ENCODE measurements at regions not wholly inside any gene's neighbourhood (a gene's known extent, or its start where the extent isn't known, plus 50 kb on each side); places are given as distances from the start of the nearest gene placed in this dataset.

DNA sequence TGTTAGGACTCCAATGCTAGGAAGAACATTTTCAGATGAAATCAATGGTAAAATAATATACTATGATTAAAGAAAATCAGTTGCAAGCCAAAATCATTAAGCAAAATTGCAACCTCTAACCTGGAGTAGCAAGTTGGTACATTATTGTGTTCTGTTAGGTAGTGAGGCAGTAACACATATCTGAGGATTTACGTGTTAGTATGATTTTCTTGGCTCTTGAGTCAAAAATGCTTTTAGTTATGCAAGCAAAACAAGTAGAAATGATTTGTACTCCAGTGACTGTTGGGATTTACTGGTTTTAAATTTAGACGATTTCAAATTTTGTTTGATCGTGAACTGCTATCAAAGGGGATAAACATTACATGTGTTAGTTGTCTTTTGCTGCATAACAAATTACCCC is 293.0 kb upstream of the BTBD3 start:
- ATAC-seq (no peak), DNase-seq (no peak)
- TF ChIP-seq, protein P1, sequence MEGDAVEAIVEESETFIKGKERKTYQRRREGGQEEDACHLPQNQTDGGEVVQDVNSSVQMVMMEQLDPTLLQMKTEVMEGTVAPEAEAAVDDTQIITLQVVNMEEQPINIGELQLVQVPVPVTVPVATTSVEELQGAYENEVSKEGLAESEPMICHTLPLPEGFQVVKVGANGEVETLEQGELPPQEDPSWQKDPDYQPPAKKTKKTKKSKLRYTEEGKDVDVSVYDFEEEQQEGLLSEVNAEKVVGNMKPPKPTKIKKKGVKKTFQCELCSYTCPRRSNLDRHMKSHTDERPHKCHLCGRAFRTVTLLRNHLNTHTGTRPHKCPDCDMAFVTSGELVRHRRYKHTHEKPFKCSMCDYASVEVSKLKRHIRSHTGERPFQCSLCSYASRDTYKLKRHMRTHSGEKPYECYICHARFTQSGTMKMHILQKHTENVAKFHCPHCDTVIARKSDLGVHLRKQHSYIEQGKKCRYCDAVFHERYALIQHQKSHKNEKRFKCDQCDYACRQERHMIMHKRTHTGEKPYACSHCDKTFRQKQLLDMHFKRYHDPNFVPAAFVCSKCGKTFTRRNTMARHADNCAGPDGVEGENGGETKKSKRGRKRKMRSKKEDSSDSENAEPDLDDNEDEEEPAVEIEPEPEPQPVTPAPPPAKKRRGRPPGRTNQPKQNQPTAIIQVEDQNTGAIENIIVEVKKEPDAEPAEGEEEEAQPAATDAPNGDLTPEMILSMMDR (IDR thresholded peaks at IDR 0.05): no peak
- H3K9me3 ChIP-seq: no peaks in the 10 kb centered on the region
- H3K4me1 ChIP-seq: no peaks in the 10 kb centered on the region
- no peak overlapping the region for H3K27ac ChIP-seq
- 88 to 90% methylated on average over 3 of the region's 3 CpGs for WGBS, 2 donors
- H3K4me3 ChIP-seq: no peak overlapping the region
- no peaks in the 10 kb centered on the region for H3K36me3 ChIP-seq
- intact Hi-C loops (cut with DNase I): no loop called here
- no peaks in the 10 kb centered on the region for H3K27me3 ChIP-seq

DNA sequence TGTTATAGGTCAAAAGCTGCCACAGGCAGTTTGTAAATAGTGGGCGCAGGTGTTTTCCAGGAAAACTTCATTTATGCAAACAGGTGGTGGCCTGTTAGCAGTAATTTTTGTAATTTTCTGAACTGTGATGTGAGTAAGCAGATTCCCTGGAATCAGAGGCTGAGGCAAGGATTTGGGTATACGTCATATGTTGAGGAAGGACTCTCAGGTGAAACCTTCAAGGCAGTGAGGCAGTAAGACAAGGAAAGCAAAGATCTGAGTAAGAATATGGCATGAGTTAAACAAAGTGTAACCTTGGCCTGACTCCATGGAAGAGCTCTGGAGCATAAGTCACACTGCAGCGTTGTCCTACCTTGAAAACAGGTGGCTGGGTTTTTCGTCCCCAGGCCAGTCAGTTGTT is 291.1 kb upstream of the BTBD3 start:
- no peaks in the 10 kb centered on the region for H3K9me3 ChIP-seq
- no peak overlapping the region for H3K27ac ChIP-seq
- DNase-seq: no peak
- H3K4me1 ChIP-seq: no peaks in the 10 kb centered on the region
- no peaks in the 10 kb centered on the region for H3K27me3 ChIP-seq
- H3K4me3 ChIP-seq: no peak overlapping the region
- TF ChIP-seq, protein P1 (IDR thresholded peaks at IDR 0.05): no peak
- ATAC-seq: no peak
- WGBS, 2 donors: 79 to 80% methylated on average over 4 of the region's 4 CpGs
- H3K36me3 ChIP-seq: no peaks in the 10 kb centered on the region
- intact Hi-C loops (cut with DNase I): no loop called here

DNA sequence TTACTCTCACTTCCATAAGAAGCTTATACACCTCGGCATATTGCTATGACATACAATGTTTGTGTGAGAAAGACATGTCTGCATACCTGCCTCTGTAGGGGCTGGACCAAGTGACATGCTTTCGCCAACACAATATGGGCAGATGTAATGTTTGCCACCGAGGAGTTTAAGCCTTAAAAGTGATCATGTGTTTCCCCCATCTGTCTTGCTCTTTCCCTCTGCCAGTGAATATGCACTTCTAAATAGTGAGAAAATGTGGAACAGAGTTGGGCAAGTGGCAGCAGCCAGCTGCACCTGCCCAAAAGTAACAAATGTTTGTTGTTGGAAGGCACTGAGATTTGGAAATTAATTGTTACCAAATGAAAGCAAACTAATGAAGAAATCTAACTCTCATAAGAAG is 274.8 kb upstream of the BTBD3 start:
- Histone ChIP-seq H3K36me3 (no peaks in the 10 kb centered on the region), H3K27me3 (no peaks in the 10 kb centered on the region), H3K27ac (no peak overlapping the region), H3K4me3 (no peak overlapping the region), H3K4me1 (no peaks in the 10 kb centered on the region), H3K9me3 (peaks cover 0 to 13% (median 0%) of the 10 kb centered on the region in 11 donors)
- DNase-seq: no peak
- intact Hi-C loops (cut with DNase I): no loop called here
- TF ChIP-seq, protein P1 (IDR thresholded peaks at IDR 0.05): no peak
- WGBS, 2 donors: 80 to 86% methylated on average over 3 of the region's 3 CpGs
- no peak for ATAC-seq

DNA sequence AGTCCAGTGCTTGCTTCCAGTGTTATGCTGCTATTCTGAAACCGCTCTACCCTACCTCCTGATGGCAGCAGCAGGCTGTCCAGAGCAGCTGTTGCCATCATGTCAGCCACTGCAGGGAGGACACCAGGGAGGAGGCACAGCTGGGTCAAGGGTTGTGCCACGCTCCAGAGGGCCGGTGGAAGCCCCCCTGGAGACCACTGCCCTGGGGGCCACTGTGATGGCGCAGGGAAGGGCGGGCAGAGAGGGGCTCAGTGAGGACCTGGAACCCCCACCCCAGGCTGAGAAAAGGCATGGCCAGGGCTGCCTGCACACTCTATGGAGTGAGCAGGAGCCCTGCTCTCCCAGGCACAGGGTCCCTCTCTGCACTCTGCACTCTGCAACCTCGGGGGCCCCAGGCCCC is 271.3 kb upstream of the BTBD3 start:
- TF ChIP-seq, protein P1 (IDR thresholded peaks at IDR 0.05): no peak

More for the DNA sequence above, 271.3 kb upstream of the BTBD3 start:
- Histone ChIP-seq H3K4me3 (no peak overlapping the region), H3K27ac (no peak overlapping the region), H3K27me3 (no peaks in the 10 kb centered on the region), H3K9me3 (peaks cover 0 to 13% (median 0%) of the 10 kb centered on the region in 11 donors), H3K36me3 (no peaks in the 10 kb centered on the region), H3K4me1 (no peaks in the 10 kb centered on the region)
- DNase-seq: no peak
- intact Hi-C loops (cut with DNase I): no loop called here
- no peak for ATAC-seq
- 89 to 91% methylated on average over 6 of the region's 6 CpGs for WGBS, 2 donors
